WERI-Rb-1 (cell line): ENCODE measurements at regions not wholly inside any gene's neighbourhood (a gene's known extent, or its start where the extent isn't known, plus 50 kb on each side); places are given as distances from the start of the nearest gene placed in this dataset.
"Not testable (repeated sequence)": the region's sequence is repeated elsewhere in the genome, so short reads cannot be mapped to it uniquely, and the experiment has no call there.

Source experiments
- DNase-seq: peaks from one replicate; pipeline ENCODE4 v3.0.0-alpha.2; 2020
- H3K27ac ChIP-seq: fragments of 250-450 bp; sonication (Bioruptor Pico); 2 replicates; pipeline ENCODE4 v1.5.1; 2020; ENCODE audit warnings: mild to moderate bottlenecking, moderate library complexity
- H3K27me3 ChIP-seq: fragments of 250-450 bp; sonication (Bioruptor Pico); 2 replicates; pipeline ENCODE4 v1.5.1; 2021; ENCODE audit warnings: mild to moderate bottlenecking, low read depth, moderate library complexity; ENCODE audit not compliant: insufficient read depth, severe bottlenecking
- H3K36me3 ChIP-seq: fragments of 250-450 bp; sonication (Bioruptor Pico); 2 replicates; pipeline ENCODE4 v1.5.1; 2020; ENCODE audit warnings: mild to moderate bottlenecking, moderate library complexity
- H3K4me3 ChIP-seq: 2 replicates; pipeline ENCODE4 v1.5.1; 2011; ENCODE audit warnings: low read depth, mild to moderate bottlenecking, control low read depth, low read length
- H3K9me3 ChIP-seq: fragments of 250-450 bp; sonication (Bioruptor Pico); 2 replicates; pipeline ENCODE4 v1.5.1; 2021; ENCODE audit warnings: mild to moderate bottlenecking, moderate library complexity; ENCODE audit not compliant: severe bottlenecking
- TF ChIP-seq, protein P1 (sequence below): IDR thresholded peaks from 2 replicates; pipeline ENCODE4 v1.5.1; 2011; ENCODE audit warnings: low read depth, mild to moderate bottlenecking, control low read depth, inconsistent platforms, low read length

DNA sequence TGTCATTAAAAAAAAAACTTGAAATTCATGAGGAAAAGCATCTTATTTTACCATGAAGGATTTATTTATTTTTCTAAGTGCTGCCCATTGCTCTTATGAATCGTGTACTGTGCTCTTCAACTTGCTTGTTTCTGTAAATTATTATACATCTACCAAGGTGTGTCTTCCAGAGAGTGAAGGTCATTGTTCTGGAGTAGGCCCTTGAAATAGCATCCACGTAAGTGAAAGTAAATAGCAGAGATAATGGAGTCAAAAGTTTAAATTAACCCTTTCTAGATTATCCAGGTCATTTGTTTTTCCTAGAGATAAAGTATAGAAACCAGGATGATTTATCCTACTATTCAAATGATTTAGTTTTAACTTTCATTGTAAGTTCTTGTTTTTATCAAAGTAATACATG, 473.1 kb downstream of the DIRAS2 start:
- Histone ChIP-seq H3K9me3 (no peaks in the 10 kb centered on the region), H3K27ac (no peak overlapping the region), H3K4me3 (no peak overlapping the region), H3K27me3 (no peaks in the 10 kb centered on the region), H3K36me3 (no peaks in the 10 kb centered on the region)
- TF ChIP-seq, protein P1, sequence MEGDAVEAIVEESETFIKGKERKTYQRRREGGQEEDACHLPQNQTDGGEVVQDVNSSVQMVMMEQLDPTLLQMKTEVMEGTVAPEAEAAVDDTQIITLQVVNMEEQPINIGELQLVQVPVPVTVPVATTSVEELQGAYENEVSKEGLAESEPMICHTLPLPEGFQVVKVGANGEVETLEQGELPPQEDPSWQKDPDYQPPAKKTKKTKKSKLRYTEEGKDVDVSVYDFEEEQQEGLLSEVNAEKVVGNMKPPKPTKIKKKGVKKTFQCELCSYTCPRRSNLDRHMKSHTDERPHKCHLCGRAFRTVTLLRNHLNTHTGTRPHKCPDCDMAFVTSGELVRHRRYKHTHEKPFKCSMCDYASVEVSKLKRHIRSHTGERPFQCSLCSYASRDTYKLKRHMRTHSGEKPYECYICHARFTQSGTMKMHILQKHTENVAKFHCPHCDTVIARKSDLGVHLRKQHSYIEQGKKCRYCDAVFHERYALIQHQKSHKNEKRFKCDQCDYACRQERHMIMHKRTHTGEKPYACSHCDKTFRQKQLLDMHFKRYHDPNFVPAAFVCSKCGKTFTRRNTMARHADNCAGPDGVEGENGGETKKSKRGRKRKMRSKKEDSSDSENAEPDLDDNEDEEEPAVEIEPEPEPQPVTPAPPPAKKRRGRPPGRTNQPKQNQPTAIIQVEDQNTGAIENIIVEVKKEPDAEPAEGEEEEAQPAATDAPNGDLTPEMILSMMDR = no peak
- no peak for DNase-seq

DNA sequence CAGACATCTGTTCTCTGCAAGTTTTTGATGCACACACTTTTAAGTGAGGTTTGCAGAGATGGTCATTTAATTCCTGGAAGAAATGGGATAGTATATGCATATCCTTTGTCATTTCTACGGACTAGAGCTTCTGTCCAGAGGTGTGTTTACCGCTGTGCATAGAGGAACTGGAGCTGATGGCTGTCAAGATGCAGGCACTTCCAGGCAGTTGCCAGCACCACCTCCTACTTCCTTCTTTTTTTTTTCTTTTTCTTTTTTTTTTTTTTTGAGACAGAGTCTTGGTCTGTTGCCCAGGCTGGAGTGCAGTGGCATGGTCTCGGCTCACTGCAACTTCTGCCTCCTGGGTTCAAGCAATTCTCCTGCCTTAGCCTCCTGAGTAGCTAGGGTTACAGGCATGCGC, 468.7 kb downstream of the DIRAS2 start:
- not testable (repeated sequence) for H3K4me3 ChIP-seq, H3K9me3 ChIP-seq, H3K27me3 ChIP-seq, H3K36me3 ChIP-seq, DNase-seq, H3K27ac ChIP-seq

DNA sequence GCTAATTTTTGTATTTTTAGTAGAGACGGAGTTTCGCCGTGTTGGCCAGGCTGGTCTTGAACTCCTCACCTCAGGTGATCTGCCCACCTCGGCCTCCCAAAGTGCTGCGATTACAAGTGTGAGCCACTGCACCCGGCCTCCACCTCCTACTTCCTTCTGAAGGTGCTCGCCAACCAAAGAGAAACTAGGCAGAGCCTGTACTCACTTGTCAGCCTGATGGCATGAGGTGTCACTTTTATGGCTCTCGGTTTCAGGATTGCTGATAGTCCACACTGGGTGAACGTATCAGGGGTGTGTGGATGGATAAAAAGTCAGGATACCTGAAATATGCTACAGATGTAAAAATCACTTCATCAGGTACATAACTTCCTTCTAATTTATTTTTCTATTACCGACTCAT, 468.3 kb downstream of the DIRAS2 start:
- DNase-seq, H3K27ac ChIP-seq, H3K4me3 ChIP-seq, H3K9me3 ChIP-seq, H3K36me3 ChIP-seq, H3K27me3 ChIP-seq: not testable (repeated sequence)

DNA sequence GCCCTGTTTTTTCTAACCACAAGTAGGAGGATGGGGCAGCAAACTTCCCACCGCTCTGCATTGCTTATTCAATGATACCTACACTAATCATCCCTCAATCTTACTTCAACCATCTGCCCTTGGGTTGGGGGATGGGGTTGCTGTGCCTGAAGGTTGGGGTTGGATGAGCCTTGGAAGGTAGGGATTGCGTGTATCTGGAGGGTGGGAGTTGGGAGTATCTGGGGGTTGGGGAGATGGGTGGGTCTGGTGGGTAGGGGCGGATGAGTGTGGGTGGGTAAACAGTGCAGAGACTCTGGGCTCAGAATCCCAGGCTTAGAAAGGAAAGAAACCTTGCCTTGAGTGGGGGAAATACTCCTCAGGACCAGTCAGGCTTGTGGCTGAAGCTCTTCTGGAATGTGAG, 467.4 kb downstream of the DIRAS2 start:
- Histone ChIP-seq H3K4me3 (no peak overlapping the region), H3K36me3 (no peaks in the 10 kb centered on the region), H3K27me3 (no peaks in the 10 kb centered on the region), H3K27ac (no peak overlapping the region), H3K9me3 (no peaks in the 10 kb centered on the region)
- DNase-seq = peak; percentile 27
- TF ChIP-seq, protein P1 = no peak

DNA sequence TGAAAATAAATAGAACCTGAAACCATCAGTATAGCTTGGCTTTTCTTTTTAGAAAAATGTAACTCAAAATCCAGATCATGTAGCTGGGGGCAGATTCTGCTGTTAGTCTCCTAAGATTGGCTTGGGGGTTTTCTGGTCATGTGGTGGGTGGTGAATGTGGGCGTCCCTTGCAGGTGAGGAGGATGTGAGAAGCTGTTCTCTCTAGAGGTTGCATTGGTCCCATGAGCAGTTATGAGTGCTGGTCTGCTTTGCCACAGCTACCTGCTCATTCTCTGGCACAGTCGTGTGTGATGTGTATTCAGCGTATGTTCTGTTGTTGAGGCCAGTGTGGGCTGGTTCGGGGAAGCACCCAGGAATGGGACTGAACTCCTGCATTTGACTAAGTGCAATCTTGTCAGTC, 466.8 kb downstream of the DIRAS2 start:
- DNase-seq = no peak
- H3K36me3 ChIP-seq = no peaks in the 10 kb centered on the region
- TF ChIP-seq, protein P1 = no peak
- no peaks in the 10 kb centered on the region for H3K9me3 ChIP-seq
- no peak overlapping the region for H3K27ac ChIP-seq
- H3K4me3 ChIP-seq = no peak overlapping the region
- H3K27me3 ChIP-seq = no peaks in the 10 kb centered on the region

DNA sequence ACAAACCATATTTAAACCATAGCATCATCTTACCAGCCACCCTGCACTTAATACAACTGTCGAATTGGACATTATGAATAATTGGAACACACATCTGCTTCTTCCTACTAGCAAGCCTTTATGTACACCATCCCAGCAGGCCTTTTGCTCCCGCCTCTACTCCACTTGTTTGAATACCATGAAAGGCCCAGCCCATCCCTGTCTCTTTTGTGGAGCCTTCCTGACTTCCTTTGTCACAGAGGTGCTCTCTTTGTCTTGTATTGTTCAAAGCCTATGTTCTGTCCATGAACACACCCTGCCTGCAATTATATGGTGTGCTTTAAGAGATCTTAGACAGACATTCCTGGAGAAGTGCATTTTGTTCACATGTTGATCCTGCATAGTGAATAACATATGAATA, 465.7 kb downstream of the DIRAS2 start:
- H3K9me3 ChIP-seq = no peaks in the 10 kb centered on the region
- no peak for DNase-seq
- no peak overlapping the region for H3K4me3 ChIP-seq
- H3K36me3 ChIP-seq = no peaks in the 10 kb centered on the region
- TF ChIP-seq, protein P1 = no peak
- H3K27ac ChIP-seq = no peak overlapping the region
- H3K27me3 ChIP-seq = no peaks in the 10 kb centered on the region

DNA sequence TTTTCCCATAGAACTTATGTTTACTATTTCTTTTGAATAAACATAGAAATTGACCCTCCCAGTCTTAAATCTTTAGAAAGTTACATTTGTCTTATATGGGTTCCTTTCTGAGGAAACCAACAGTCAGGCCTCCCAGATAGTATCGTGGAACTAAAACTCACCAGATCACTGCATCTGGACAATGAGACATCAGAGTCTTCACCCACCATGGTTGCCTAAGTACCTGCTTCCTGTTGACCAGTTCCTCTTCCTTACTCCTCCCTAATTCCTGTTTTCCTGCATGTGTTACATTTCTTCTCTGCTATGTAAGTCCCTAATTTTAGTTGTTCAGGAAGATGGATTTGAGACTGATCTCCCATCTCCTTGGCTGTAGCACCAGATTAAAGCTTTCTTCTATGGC, 462.2 kb downstream of the DIRAS2 start:
- H3K27ac ChIP-seq = no peak overlapping the region
- no peak overlapping the region for H3K4me3 ChIP-seq
- no peaks in the 10 kb centered on the region for H3K27me3 ChIP-seq
- no peaks in the 10 kb centered on the region for H3K36me3 ChIP-seq
- DNase-seq = no peak
- TF ChIP-seq, protein P1 = no peak
- H3K9me3 ChIP-seq = no peaks in the 10 kb centered on the region
